CD14-positive monocyte (primary cell): ENCODE measurements at regions not wholly inside any gene's neighbourhood (a gene's known extent, or its start where the extent isn't known, plus 50 kb on each side); places are given as distances from the start of the nearest gene placed in this dataset.

ENCODE experiments used
- DNase-seq, 3 donors: peaks; one replicate each; pipeline ENCODE4 v3.0.0-alpha.2; 2011 to 2022
- H2AFZ ChIP-seq: 2 replicates; pipeline ENCODE4 v1.6.0; 2012; ENCODE audit warnings: mild to moderate bottlenecking, low read depth, low read length, inconsistent platforms; ENCODE audit not compliant: insufficient read depth, poor library complexity, severe bottlenecking
- H3K27ac ChIP-seq, 2 donors: 1 replicate in 1 of 2; 2 replicates in 1 of 2; pipeline ENCODE4 v1.5.1; 2012 to 2013; ENCODE audit warnings: low read length in 2 of 2, control low read depth in 1 of 2, inconsistent platforms in 1 of 2, low read depth in 1 of 2, mild to moderate bottlenecking in 1 of 2
- H3K27me3 ChIP-seq, 2 donors: one replicate each; pipeline versions ENCODE4 v1.6.0 to v1.6.1; 2011 to 2013; ENCODE audit warnings: low read length in 2 of 2; ENCODE audit not compliant: control insufficient read depth in 2 of 2, insufficient read depth in 2 of 2
- H3K36me3 ChIP-seq, 2 donors: replicated peaks in 1 of 2; 1 replicate in 1 of 2; 2 replicates in 1 of 2; pipeline versions ENCODE4 v1.5.1 to v1.6.1; 2012 to 2013; ENCODE audit warnings: low read length in 2 of 2, control low read depth in 1 of 2, inconsistent platforms in 1 of 2, mild to moderate bottlenecking in 1 of 2; ENCODE audit not compliant: insufficient read depth in 2 of 2, control insufficient read depth in 1 of 2
- H3K4me1 ChIP-seq, 2 donors: 1 replicate in 1 of 2; 2 replicates in 1 of 2; pipeline versions ENCODE4 v1.5.1 to v1.6.1; 2012 to 2013; ENCODE audit warnings: low read length in 2 of 2, control low read depth in 1 of 2, inconsistent platforms in 1 of 2, mild to moderate bottlenecking in 1 of 2, moderate library complexity in 1 of 2; ENCODE audit not compliant: insufficient read depth in 2 of 2, control insufficient read depth in 1 of 2
- H3K4me2 ChIP-seq: replicated peaks from 2 replicates; pipeline ENCODE3; 2012; ENCODE audit warnings: low read length, moderate library complexity, mild to moderate bottlenecking; ENCODE audit not compliant: poor library complexity, severe bottlenecking; ENCODE audit errors: extremely low read depth
- H3K4me3 ChIP-seq, 3 experiments: fragments of 200-600 bp in 1 of 3; sonication (generic) in 1 of 3; replicated peaks in 1 of 3; 1 replicate in 2 of 3; 2 replicates in 1 of 3; pipeline ENCODE4 v1.5.1; 2011 to 2013; ENCODE audit warnings: low read length in 3 of 3, mild to moderate bottlenecking in 3 of 3, control low read depth in 2 of 3, low read depth in 2 of 3, inconsistent platforms in 1 of 3, moderate library complexity in 1 of 3
- H3K79me2 ChIP-seq: 2 replicates; pipeline ENCODE4 v1.6.0; 2012; ENCODE audit warnings: mild to moderate bottlenecking, control low read depth, inconsistent platforms, low read length, moderate library complexity; ENCODE audit not compliant: insufficient read depth
- H3K9ac ChIP-seq: 2 replicates; pipeline ENCODE4 v1.6.0; 2017; ENCODE audit warnings: low read length, mild to moderate bottlenecking; ENCODE audit not compliant: insufficient read depth, poor library complexity, severe bottlenecking
- H3K9me3 ChIP-seq, 2 donors: replicated peaks in 1 of 2; 1 replicate in 1 of 2; 2 replicates in 1 of 2; pipeline versions ENCODE4 v1.5.1 to v1.6.1; 2012 to 2013; ENCODE audit warnings: low read length in 2 of 2, control low read depth in 1 of 2; ENCODE audit not compliant: control insufficient read depth in 1 of 2, insufficient read depth in 1 of 2
- H4K20me1 ChIP-seq: 2 replicates; pipeline ENCODE4 v1.6.0; 2012; ENCODE audit warnings: mild to moderate bottlenecking, low read length, control low read depth, moderate library complexity; ENCODE audit not compliant: insufficient read depth
- H3K27ac Mint-ChIP-seq, 7 donors: one replicate each; pipeline ENCODE4 v1.8.0; 2020; ENCODE audit warnings: mild to moderate bottlenecking in 7 of 7, mixed read lengths in 7 of 7, moderate library complexity in 6 of 7, inconsistent platforms in 2 of 7
- H3K27me3 Mint-ChIP-seq, 3 donors: one replicate each; pipeline ENCODE4 v1.8.0; 2021 to 2022; ENCODE audit warnings: low read depth in 3 of 3, mild to moderate bottlenecking in 3 of 3, mixed read lengths in 3 of 3, moderate library complexity in 3 of 3, inconsistent platforms in 1 of 3
- H3K36me3 Mint-ChIP-seq, 2 donors: one replicate each; pipeline ENCODE4 v1.8.0; 2020; ENCODE audit warnings: mixed read lengths in 2 of 2, inconsistent platforms in 1 of 2, mild to moderate bottlenecking in 1 of 2
- H3K4me1 Mint-ChIP-seq: one replicate; pipeline ENCODE4 v1.8.0; 2020; ENCODE audit warnings: mild to moderate bottlenecking, mixed read lengths
- H3K4me3 Mint-ChIP-seq, 2 donors: one replicate each; pipeline ENCODE4 v1.8.0; 2020; ENCODE audit warnings: mild to moderate bottlenecking in 2 of 2, mixed read lengths in 2 of 2, moderate library complexity in 1 of 2
- H3K9me3 Mint-ChIP-seq, 7 donors: one replicate each; pipeline ENCODE4 v1.8.0; 2020 to 2022; ENCODE audit warnings: mixed read lengths in 7 of 7, mild to moderate bottlenecking in 6 of 7, moderate library complexity in 6 of 7, inconsistent platforms in 2 of 7
- WGBS: methylation state at CpG from one replicate; pipeline ENCODE4 v1.1.5; 2013; ENCODE audit warnings: missing lambda C conversion rate; ENCODE audit not compliant: insufficient coverage; 5-methylcytosine and 5-hydroxymethylcytosine counted together
- intact Hi-C, 2 donors: fragments of 100-400 bp; cut with micrococcal nuclease; formaldehyde crosslinking; loops; one replicate each; pipeline versions ENCODE4 v1.15.0 to v1.15.1; 2023
- TF ChIP-seq, protein P1 (sequence below): fragments of 200-600 bp; IDR thresholded peaks from one replicate; pipeline ENCODE4 v1.8.0; 2022; ENCODE audit warnings: antibody characterized with exemption, mild to moderate bottlenecking

DNA sequence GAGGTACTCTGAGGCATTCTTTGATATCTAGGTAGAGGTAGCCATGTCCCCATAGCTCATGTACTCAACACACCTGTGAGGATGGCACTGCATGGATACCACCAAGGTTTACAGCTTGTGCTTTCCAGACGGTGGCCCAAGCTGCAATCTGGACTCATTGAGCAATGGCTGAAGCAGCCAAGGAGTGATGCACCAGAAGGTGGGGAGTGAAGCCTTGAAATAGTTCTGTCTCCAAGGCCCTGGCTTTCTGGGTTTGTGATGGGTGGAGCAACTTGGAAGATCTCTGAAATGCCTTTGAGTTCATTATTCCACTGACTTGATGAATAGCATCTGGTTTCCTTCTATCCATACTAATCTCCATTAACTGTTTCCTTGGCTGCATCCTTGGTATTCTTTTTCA, 290.0 kb upstream of the NOVA1 start:
- no peaks in the 10 kb centered on the region for H4K20me1 ChIP-seq
- no peaks in the 10 kb centered on the region for H3K36me3 Mint-ChIP-seq
- H3K27me3 ChIP-seq = no peaks in the 10 kb centered on the region
- DNase-seq = no peak
- H3K4me3 Mint-ChIP-seq = no peak overlapping the region
- intact Hi-C loops = no loop called here
- peaks cover 0 to 5% (median 0%) of the 10 kb centered on the region in 7 donors for H3K9me3 Mint-ChIP-seq
- H3K9me3 ChIP-seq = peaks cover 6% of the 10 kb centered on the region in 2 donors
- no peaks in the 10 kb centered on the region for H3K27me3 Mint-ChIP-seq
- WGBS = 70% methylated on average over 1 of the region's 1 CpG
- no peak overlapping the region for H3K4me3 ChIP-seq
- no peaks in the 10 kb centered on the region for H3K36me3 ChIP-seq
- H2AFZ ChIP-seq = no peak overlapping the region
- H3K4me1 ChIP-seq = no peaks in the 10 kb centered on the region
- H3K9ac ChIP-seq = no peak overlapping the region
- no peak overlapping the region for H3K27ac ChIP-seq
- H3K79me2 ChIP-seq = no peaks in the 10 kb centered on the region
- TF ChIP-seq, protein P1, sequence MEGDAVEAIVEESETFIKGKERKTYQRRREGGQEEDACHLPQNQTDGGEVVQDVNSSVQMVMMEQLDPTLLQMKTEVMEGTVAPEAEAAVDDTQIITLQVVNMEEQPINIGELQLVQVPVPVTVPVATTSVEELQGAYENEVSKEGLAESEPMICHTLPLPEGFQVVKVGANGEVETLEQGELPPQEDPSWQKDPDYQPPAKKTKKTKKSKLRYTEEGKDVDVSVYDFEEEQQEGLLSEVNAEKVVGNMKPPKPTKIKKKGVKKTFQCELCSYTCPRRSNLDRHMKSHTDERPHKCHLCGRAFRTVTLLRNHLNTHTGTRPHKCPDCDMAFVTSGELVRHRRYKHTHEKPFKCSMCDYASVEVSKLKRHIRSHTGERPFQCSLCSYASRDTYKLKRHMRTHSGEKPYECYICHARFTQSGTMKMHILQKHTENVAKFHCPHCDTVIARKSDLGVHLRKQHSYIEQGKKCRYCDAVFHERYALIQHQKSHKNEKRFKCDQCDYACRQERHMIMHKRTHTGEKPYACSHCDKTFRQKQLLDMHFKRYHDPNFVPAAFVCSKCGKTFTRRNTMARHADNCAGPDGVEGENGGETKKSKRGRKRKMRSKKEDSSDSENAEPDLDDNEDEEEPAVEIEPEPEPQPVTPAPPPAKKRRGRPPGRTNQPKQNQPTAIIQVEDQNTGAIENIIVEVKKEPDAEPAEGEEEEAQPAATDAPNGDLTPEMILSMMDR = no peak
- H3K4me2 ChIP-seq = no peak overlapping the region
- H3K4me1 Mint-ChIP-seq = no peaks in the 10 kb centered on the region
- H3K27ac Mint-ChIP-seq = no peak overlapping the region

DNA sequence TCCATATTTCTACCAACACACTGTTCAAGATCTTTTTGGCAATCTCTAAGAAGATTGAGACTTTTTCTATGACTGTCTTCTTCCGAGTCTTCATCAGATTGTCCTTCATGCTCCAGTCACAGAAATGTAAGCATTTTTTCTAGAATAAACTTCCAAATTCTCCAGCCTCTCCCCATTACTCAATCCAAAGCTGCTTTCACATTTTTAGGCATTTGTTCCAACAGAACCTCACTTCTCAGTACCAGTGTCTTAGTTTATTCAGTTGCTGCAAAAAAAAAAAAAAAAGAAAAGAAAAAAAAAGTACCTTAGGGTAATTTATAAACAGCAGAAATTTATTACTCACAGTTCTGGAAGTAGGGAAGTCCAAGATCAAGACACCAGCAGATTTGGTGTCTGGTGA, 290.8 kb upstream of the NOVA1 start:
- H3K4me3 ChIP-seq = no peak overlapping the region
- no peak overlapping the region for H3K9ac ChIP-seq
- no peak overlapping the region for H3K27ac Mint-ChIP-seq
- TF ChIP-seq, protein P1 = no peak
- H3K36me3 Mint-ChIP-seq = no peaks in the 10 kb centered on the region
- H4K20me1 ChIP-seq = no peaks in the 10 kb centered on the region
- no peak overlapping the region for H3K27ac ChIP-seq
- H3K4me2 ChIP-seq = no peak overlapping the region
- peaks cover 6% of the 10 kb centered on the region in 2 donors for H3K9me3 ChIP-seq
- WGBS = no CpG with 5 or more reads among the region's 1 CpG
- H3K27me3 ChIP-seq = no peaks in the 10 kb centered on the region
- no peaks in the 10 kb centered on the region for H3K4me1 ChIP-seq
- H3K4me1 Mint-ChIP-seq = no peaks in the 10 kb centered on the region
- intact Hi-C loops = no loop called here
- H3K79me2 ChIP-seq = no peaks in the 10 kb centered on the region
- H3K9me3 Mint-ChIP-seq = peaks cover 0 to 5% (median 0%) of the 10 kb centered on the region in 7 donors
- H2AFZ ChIP-seq = no peak overlapping the region
- no peaks in the 10 kb centered on the region for H3K36me3 ChIP-seq
- no peak for DNase-seq
- H3K4me3 Mint-ChIP-seq = no peak overlapping the region
- no peaks in the 10 kb centered on the region for H3K27me3 Mint-ChIP-seq
